ENCODE measurements at regions not wholly inside any gene's neighbourhood (a gene's known extent, or its start where the extent isn't known, plus 50 kb on each side); places are given as distances from the start of the nearest gene placed in this dataset.

DNA sequence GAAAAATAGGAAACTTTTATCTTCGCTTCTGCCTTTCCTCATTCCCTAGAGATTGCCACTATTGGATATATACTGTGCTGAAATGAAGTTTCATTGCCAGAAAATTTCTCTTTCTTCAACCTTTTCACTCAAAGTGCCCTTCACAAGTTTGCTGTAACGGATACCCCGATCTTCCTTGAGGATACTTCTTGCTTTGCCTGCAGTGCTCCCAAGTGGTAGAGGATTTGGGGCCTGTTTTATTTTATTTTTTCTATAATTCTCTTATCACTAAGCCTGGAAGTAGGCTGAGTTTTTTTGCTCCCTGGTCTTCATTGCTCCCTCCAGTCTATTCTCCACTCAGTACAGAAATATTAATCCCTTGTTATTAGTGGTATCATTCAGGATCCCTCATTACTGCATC lies 481.4 kb upstream of the CDH18 start:
- intact Hi-C loops (cut with micrococcal nuclease; ENCODE audit: unreplicated experiment) = no loop called here
- Histone ChIP-seq H3K9me3 (ENCODE audit: low read depth, low read length, poor library complexity, severe bottlenecking) (no peaks in the 10 kb centered on the region), H3K36me3 (ENCODE audit: insufficient read depth, low read length, poor library complexity, severe bottlenecking) (no peaks in the 10 kb centered on the region), H3K4me1 (ENCODE audit: insufficient read depth, low read length, poor library complexity, severe bottlenecking) (no peaks in the 10 kb centered on the region), H3K27me3 (replicated peaks; ENCODE audit: insufficient read depth, low read depth, low read length, poor library complexity) (no peaks in the 10 kb centered on the region), H3K27ac (ENCODE audit: low read depth, low read length, poor library complexity, severe bottlenecking) (no peak overlapping the region), H3K4me3 (ENCODE audit: low read depth, low read length, poor library complexity, severe bottlenecking) (no peak overlapping the region)
- no peak for TF ChIP-seq EZH2 (IDR thresholded peaks at IDR 0.05; ENCODE audit: borderline replicate concordance, low read depth, low read length, poor library complexity, severe bottlenecking)
- TF ChIP-seq, protein P1, sequence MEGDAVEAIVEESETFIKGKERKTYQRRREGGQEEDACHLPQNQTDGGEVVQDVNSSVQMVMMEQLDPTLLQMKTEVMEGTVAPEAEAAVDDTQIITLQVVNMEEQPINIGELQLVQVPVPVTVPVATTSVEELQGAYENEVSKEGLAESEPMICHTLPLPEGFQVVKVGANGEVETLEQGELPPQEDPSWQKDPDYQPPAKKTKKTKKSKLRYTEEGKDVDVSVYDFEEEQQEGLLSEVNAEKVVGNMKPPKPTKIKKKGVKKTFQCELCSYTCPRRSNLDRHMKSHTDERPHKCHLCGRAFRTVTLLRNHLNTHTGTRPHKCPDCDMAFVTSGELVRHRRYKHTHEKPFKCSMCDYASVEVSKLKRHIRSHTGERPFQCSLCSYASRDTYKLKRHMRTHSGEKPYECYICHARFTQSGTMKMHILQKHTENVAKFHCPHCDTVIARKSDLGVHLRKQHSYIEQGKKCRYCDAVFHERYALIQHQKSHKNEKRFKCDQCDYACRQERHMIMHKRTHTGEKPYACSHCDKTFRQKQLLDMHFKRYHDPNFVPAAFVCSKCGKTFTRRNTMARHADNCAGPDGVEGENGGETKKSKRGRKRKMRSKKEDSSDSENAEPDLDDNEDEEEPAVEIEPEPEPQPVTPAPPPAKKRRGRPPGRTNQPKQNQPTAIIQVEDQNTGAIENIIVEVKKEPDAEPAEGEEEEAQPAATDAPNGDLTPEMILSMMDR (conservative IDR thresholded peaks at IDR 0.05; ENCODE audit: low read depth, low read length) = no peak
- no peak for DNase-seq (ENCODE audit: low spot score)
- no TSS peak for BruUV-seq (replicated peaks)
- POLR2A ChIA-PET (ENCODE audit: low non-redundant PET) = no interaction called here
- CTCF ChIA-PET = no interaction called here

DNA sequence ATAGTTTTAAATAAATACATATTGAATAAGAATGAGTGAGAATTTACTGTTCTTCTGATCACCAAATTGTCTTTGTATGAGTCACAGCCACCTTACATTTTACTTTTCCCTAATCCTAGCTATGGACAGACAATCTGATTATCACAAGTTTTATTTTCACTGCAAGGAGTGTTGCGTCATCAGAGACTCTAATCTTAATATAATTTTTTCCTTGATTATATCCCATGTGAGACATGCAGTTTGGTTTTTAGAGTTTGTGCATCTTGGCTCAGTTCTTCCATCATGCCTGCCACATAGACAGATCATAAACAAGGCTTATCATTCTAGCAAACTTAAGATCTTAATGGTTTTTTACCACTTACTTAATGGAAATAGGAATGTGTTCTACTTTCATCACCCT lies 478.5 kb upstream of the CDH18 start:
- Histone ChIP-seq H3K4me1 (ENCODE audit: insufficient read depth, low read length, poor library complexity, severe bottlenecking) (no peaks in the 10 kb centered on the region), H3K4me3 (ENCODE audit: low read depth, low read length, poor library complexity, severe bottlenecking) (no peak overlapping the region), H3K36me3 (ENCODE audit: insufficient read depth, low read length, poor library complexity, severe bottlenecking) (no peaks in the 10 kb centered on the region), H3K9me3 (ENCODE audit: low read depth, low read length, poor library complexity, severe bottlenecking) (no peaks in the 10 kb centered on the region), H3K27ac (ENCODE audit: low read depth, low read length, poor library complexity, severe bottlenecking) (no peak overlapping the region), H3K27me3 (replicated peaks; ENCODE audit: insufficient read depth, low read depth, low read length, poor library complexity) (no peaks in the 10 kb centered on the region)
- no TSS peak for BruUV-seq (replicated peaks)
- intact Hi-C loops (cut with micrococcal nuclease; ENCODE audit: unreplicated experiment) = no loop called here
- no peak for TF ChIP-seq EZH2 (IDR thresholded peaks at IDR 0.05; ENCODE audit: borderline replicate concordance, low read depth, low read length, poor library complexity, severe bottlenecking)
- TF ChIP-seq, protein P1 (conservative IDR thresholded peaks at IDR 0.05; ENCODE audit: low read depth, low read length) = no peak
- no peak for DNase-seq (ENCODE audit: low spot score)
- ChIA-PET CTCF (no interaction called here), POLR2A (ENCODE audit: low non-redundant PET) (no interaction called here)

DNA sequence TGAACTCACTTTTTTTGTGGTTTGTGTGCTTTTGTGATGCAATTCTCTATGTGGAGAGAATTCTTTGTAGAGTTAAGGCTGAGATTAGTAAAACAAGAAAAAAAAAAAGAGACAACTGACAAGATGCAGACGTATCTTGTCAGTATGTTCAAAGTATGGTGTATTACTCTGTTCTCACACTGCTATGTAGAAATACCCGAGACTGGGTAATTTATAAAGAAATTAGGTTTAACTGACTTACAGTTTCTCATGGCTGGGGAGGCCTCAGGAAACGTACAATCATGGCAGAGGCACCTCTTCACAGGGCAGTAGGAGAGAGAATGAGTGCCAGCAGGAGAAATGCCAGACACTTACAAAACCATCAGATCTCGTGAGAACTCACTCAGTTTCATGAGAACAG lies 475.2 kb upstream of the CDH18 start:
- ChIA-PET CTCF (no interaction called here), POLR2A (ENCODE audit: low non-redundant PET) (no interaction called here)
- intact Hi-C loops (cut with micrococcal nuclease; ENCODE audit: unreplicated experiment) = no loop called here
- DNase-seq (ENCODE audit: low spot score) = no peak
- H3K27ac ChIP-seq (ENCODE audit: low read depth, low read length, poor library complexity, severe bottlenecking) = no peak overlapping the region
- TF ChIP-seq, protein P1 (conservative IDR thresholded peaks at IDR 0.05; ENCODE audit: low read depth, low read length) = no peak
- no peak for TF ChIP-seq EZH2 (IDR thresholded peaks at IDR 0.05; ENCODE audit: borderline replicate concordance, low read depth, low read length, poor library complexity, severe bottlenecking)
- H3K4me1 ChIP-seq (ENCODE audit: insufficient read depth, low read length, poor library complexity, severe bottlenecking) = no peaks in the 10 kb centered on the region
- no peaks in the 10 kb centered on the region for H3K36me3 ChIP-seq (ENCODE audit: insufficient read depth, low read length, poor library complexity, severe bottlenecking)
- BruUV-seq (replicated peaks) = no TSS peak
- no peak overlapping the region for H3K4me3 ChIP-seq (ENCODE audit: low read depth, low read length, poor library complexity, severe bottlenecking)
- no peaks in the 10 kb centered on the region for H3K27me3 ChIP-seq (replicated peaks; ENCODE audit: insufficient read depth, low read depth, low read length, poor library complexity)
- no peaks in the 10 kb centered on the region for H3K9me3 ChIP-seq (ENCODE audit: low read depth, low read length, poor library complexity, severe bottlenecking)

Data from A673 (cell line).